HepG2 (cell line): ENCODE measurements at regions not wholly inside any gene's neighbourhood (a gene's known extent, or its start where the extent isn't known, plus 50 kb on each side); places are given as distances from the start of the nearest gene placed in this dataset.

Source experiments
- EZH2 ChIP-seq: conservative IDR thresholded peaks from 2 replicates; pipeline ENCODE4 v1.6.1; 2012; ENCODE audit warnings: mild to moderate bottlenecking, low read depth, low read length, moderate library complexity
- FOXA3 ChIP-seq: IDR thresholded peaks from 2 replicates; pipeline ENCODE4 v1.6.1; 2016; ENCODE audit warnings: missing genetic modification reagents, missing compliant biosample characterization
- FOXP1 ChIP-seq, 2 experiments: fragments of 450-650 bp in 1 of 2; IDR thresholded peaks; 2 replicates each; pipeline ENCODE4 v1.6.1; 2017 to 2018; ENCODE audit warnings: antibody characterized with exemption in 1 of 2
- GATAD2A ChIP-seq: IDR thresholded peaks from 2 replicates; pipeline ENCODE4 v1.6.1; 2016
- GFI1 ChIP-seq: sonication (generic); formaldehyde crosslinking; IDR thresholded peaks from 2 replicates; pipeline ENCODE4 v1.5.0; 2020; ENCODE audit warnings: missing genetic modification reagents, mild to moderate bottlenecking, borderline replicate concordance
- HCFC1 ChIP-seq: fragments of 150-350 bp; IDR thresholded peaks from 2 replicates; pipeline ENCODE4 v1.6.1; 2014; ENCODE audit warnings: low read depth, low read length
- HES4 ChIP-seq: sonication (generic); formaldehyde crosslinking; IDR thresholded peaks from 2 replicates; pipeline ENCODE4 v1.9.0; 2021; ENCODE audit warnings: mild to moderate bottlenecking, missing genetic modification reagents, borderline replicate concordance
- ISX ChIP-seq: sonication (generic); formaldehyde crosslinking; conservative IDR thresholded peaks from 2 replicates; pipeline ENCODE4 v1.5.0; 2020; ENCODE audit warnings: missing genetic modification reagents
- MXI1 ChIP-seq: IDR thresholded peaks from 3 replicates; pipeline ENCODE4 v1.6.1; 2012; ENCODE audit warnings: low read depth, low read length, inconsistent platforms, borderline replicate concordance
- NPAS2 ChIP-seq: sonication (generic); formaldehyde crosslinking; IDR thresholded peaks from 2 replicates; pipeline ENCODE4 v1.8.0; 2022; ENCODE audit warnings: mild to moderate bottlenecking, missing genetic modification reagents, borderline replicate concordance
- RFX1 ChIP-seq: fragments of 450-650 bp; IDR thresholded peaks from 2 replicates; pipeline ENCODE4 v1.6.1; 2017
- SAFB2 ChIP-seq: sonication (generic); formaldehyde crosslinking; IDR thresholded peaks from 2 replicates; pipeline ENCODE4 v1.5.1; 2020; ENCODE audit warnings: missing genetic modification reagents, low read depth, mild to moderate bottlenecking, borderline replicate concordance
- SKI ChIP-seq: fragments of 450-650 bp; IDR thresholded peaks from one replicate; pipeline ENCODE4 v1.6.1; 2018; ENCODE audit warnings: mild to moderate bottlenecking; ENCODE audit not compliant: partially characterized antibody
- ZBTB1 ChIP-seq: sonication (generic); formaldehyde crosslinking; IDR thresholded peaks from 2 replicates; pipeline ENCODE4 v1.4.0; 2020; ENCODE audit warnings: missing genetic modification reagents, borderline replicate concordance
- ZBTB4 ChIP-seq: sonication (generic); formaldehyde crosslinking; IDR thresholded peaks from 2 replicates; pipeline ENCODE4 v1.4.0; 2020; ENCODE audit warnings: missing genetic modification reagents, mild to moderate bottlenecking, borderline replicate concordance
- ZBTB44 ChIP-seq: sonication (generic); formaldehyde crosslinking; IDR thresholded peaks from 2 replicates; pipeline ENCODE4 v1.4.0; 2020; ENCODE audit warnings: missing genetic modification reagents
- ZGPAT ChIP-seq: IDR thresholded peaks from 2 replicates; pipeline ENCODE4 v1.6.1; 2016; ENCODE audit warnings: mild to moderate bottlenecking
- ZNF160 ChIP-seq: sonication (generic); formaldehyde crosslinking; IDR thresholded peaks from 2 replicates; pipeline ENCODE4 v1.8.0; 2022; ENCODE audit warnings: mild to moderate bottlenecking, inconsistent platforms, missing genetic modification reagents
- ZNF510 ChIP-seq: sonication (generic); formaldehyde crosslinking; IDR thresholded peaks from 2 replicates; pipeline ENCODE4 v1.4.0; 2020; ENCODE audit warnings: low read depth, mild to moderate bottlenecking, missing genetic modification reagents
- ZNF549 ChIP-seq: sonication (generic); formaldehyde crosslinking; IDR thresholded peaks from 2 replicates; pipeline ENCODE4 v1.5.0; 2020; ENCODE audit warnings: missing genetic modification reagents
- ZNF577 ChIP-seq: sonication (generic); formaldehyde crosslinking; IDR thresholded peaks from 2 replicates; pipeline ENCODE4 v1.4.0; 2020; ENCODE audit warnings: mild to moderate bottlenecking, low read depth, missing genetic modification reagents, borderline replicate concordance
- ZUFSP ChIP-seq: sonication (generic); formaldehyde crosslinking; IDR thresholded peaks from 2 replicates; pipeline ENCODE4 v1.9.0; 2021; ENCODE audit warnings: missing genetic modification reagents, mild to moderate bottlenecking, borderline replicate concordance
- TF ChIP-seq, protein P1 (sequence below): sonication (generic); formaldehyde crosslinking; IDR thresholded peaks from 2 replicates; pipeline ENCODE4 v1.5.0; 2020; ENCODE audit warnings: missing genetic modification reagents

DNA sequence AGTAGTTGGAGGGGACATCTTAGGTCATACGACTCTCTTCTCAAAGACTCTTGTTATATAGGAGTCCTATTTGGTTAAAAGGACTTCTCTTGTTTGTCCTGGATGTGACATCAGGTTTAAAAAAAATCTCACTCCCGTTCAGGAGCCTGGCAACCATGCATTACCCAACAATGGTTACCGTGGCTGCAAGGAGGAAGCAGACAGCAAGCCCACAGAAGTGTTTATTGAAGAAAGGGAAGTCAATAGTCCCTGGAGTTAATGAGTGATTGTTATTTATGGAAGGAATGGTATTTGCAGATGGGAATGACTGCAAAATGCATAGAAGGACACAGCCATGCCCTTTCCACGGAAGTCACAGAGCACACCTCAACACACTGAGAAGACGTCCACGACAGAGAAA lies 75.9 kb upstream of the ENPP6 start (continued):
- no peak for TF ChIP-seq ZBTB1 (CRISPR knock-in tag)
- TF ChIP-seq ZBTB4 (CRISPR knock-in tag), result no peak
- peak; percentile 22 for TF ChIP-seq SKI
- TF ChIP-seq ZUFSP (CRISPR knock-in tag), result no peak
- TF ChIP-seq RFX1, result peak; percentile 66
- TF ChIP-seq, protein P1, sequence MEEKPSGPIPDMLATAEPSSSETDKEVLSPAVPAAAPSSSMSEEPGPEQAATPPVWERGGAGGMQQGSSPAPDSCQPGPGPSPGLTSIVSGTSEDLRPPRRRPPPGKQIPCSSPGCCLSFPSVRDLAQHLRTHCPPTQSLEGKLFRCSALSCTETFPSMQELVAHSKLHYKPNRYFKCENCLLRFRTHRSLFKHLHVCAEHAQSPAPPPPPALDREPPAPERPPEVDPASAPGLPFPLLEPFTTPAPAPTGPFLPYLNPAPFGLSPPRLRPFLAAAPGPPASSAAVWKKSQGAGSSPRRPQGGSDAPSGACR (CRISPR knock-in tag), result no peak
- TF ChIP-seq ZNF510, result no peak
- no peak for TF ChIP-seq NPAS2 (CRISPR knock-in tag)
- no peak for TF ChIP-seq ZNF160
- no peak for TF ChIP-seq ZNF549
- no peak for TF ChIP-seq ZNF577 (CRISPR knock-in tag)
- no peak for TF ChIP-seq ZBTB44 (CRISPR knock-in tag)
- no peak; the same call in 1 of the 2 replicates for TF ChIP-seq FOXA3
- no peak for TF ChIP-seq HES4 (CRISPR knock-in tag)
- TF ChIP-seq GATAD2A, result peak; percentile 47; the same call in 1 of the 2 replicates
- no peak for TF ChIP-seq FOXP1 (IDR thresholded peaks at IDR 0.05)
- peak; percentile 55 for TF ChIP-seq FOXP1 (CRISPR knock-in tag; IDR thresholded peaks at IDR 0.05)
- peak; percentile 49; the same call in 1 of the 2 replicates for TF ChIP-seq ZGPAT
- no peak for TF ChIP-seq GFI1 (CRISPR knock-in tag)
- peak; percentile 50; the same call in 1 of the 3 replicates for TF ChIP-seq MXI1
- TF ChIP-seq SAFB2 (CRISPR knock-in tag), result no peak
- no peak for TF ChIP-seq HCFC1
- TF ChIP-seq EZH2, result no peak
- no peak for TF ChIP-seq ISX
